ENCODE measurements at regions not wholly inside any gene's neighbourhood (a gene's known extent, or its start where the extent isn't known, plus 50 kb on each side); places are given as distances from the start of the nearest gene placed in this dataset.

- Histone ChIP-seq H3K4me1 (no peaks in the 10 kb centered on the region), H3K27me3 (no peaks in the 10 kb centered on the region), H3K27ac (no peak overlapping the region), H3K4me3 (no peak overlapping the region), H3K36me3 (no peaks in the 10 kb centered on the region), H3K9me3 (no peaks in the 10 kb centered on the region)
- intact Hi-C loops (cut with DNase I; ENCODE audit: low total_unique reads): no loop called here
- TF ChIP-seq POLR2A (IDR thresholded peaks at IDR 0.05) (no peak), CTCF (IDR thresholded peaks at IDR 0.05) (no peak), POLR2AphosphoS5 (IDR thresholded peaks at IDR 0.05) (no peak)
- no peak for DNase-seq (ENCODE audit: low spot score in 2 of 2)
Measured at GRCh38 chr16:6032438-6032837, 934.8 kb upstream of the EEF2KMT start.

DNA sequence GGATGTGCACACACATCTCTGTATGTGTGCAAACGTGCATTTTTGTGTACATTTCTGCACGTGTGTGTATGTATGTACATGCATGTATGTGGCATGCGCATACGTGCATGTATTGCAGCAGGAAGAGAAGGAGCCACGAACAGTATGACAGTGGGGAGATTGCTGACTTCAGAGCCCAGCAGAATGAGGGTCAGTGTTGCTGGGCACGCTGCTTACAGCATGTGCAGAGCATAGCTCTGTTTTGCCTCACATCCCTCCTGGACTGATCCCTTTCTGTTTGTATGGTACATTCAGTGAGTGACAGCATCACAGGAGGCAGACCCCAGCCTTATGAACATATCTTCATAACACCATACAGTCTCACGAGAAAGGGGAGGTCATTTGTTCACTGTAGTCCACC is 934.0 kb upstream of the EEF2KMT start:
- intact Hi-C loops (cut with DNase I; ENCODE audit: low total_unique reads): no loop called here
- H3K27ac ChIP-seq: no peak overlapping the region
- TF ChIP-seq POLR2A (IDR thresholded peaks at IDR 0.05) (no peak), CTCF (IDR thresholded peaks at IDR 0.05) (no peak), POLR2AphosphoS5 (IDR thresholded peaks at IDR 0.05) (no peak)

DNA sequence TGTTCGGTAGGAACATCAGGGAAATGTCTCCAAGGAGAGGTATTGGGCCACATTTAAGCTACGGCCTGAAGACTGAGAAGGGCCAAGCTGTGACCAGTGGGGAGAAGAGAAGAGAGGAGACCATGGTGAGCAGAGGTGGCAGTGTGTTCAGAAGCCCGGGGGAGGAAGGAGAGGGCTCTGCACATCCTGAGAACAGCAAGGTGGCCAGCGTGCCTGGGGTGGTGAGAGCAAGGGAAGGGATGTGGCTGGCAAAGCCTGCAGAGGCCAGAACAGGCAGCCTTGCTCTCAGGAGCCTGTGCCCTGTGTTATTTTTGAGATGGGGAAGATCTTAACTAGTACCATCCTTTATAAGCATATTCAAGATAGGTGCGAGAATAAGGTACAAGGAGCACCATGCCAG is 933.5 kb upstream of the EEF2KMT start:
- Histone ChIP-seq H3K27me3 (no peaks in the 10 kb centered on the region), H3K36me3 (no peaks in the 10 kb centered on the region), H3K4me1 (no peaks in the 10 kb centered on the region), H3K27ac (no peak overlapping the region), H3K4me3 (no peak overlapping the region), H3K9me3 (no peaks in the 10 kb centered on the region)
- intact Hi-C loops (cut with DNase I; ENCODE audit: low total_unique reads): no loop called here
- TF ChIP-seq CTCF (IDR thresholded peaks at IDR 0.05): no peak
- TF ChIP-seq POLR2AphosphoS5 (IDR thresholded peaks at IDR 0.05): no peak
- no peak for TF ChIP-seq POLR2A (IDR thresholded peaks at IDR 0.05)
- DNase-seq (ENCODE audit: low spot score in 2 of 2): no peak

More for the DNA sequence above, 934.0 kb upstream of the EEF2KMT start:
- no peak overlapping the region for H3K4me3 ChIP-seq
- no peaks in the 10 kb centered on the region for H3K4me1 ChIP-seq
- no peaks in the 10 kb centered on the region for H3K27me3 ChIP-seq
- no peaks in the 10 kb centered on the region for H3K9me3 ChIP-seq
- DNase-seq (ENCODE audit: low spot score in 2 of 2): no peak
- H3K36me3 ChIP-seq: no peaks in the 10 kb centered on the region

GRCh38 chr16:6027733-6028132 is 930.1 kb upstream of the EEF2KMT start:
- H3K4me1 ChIP-seq: no peaks in the 10 kb centered on the region
- H3K27me3 ChIP-seq: peaks cover 0 to 2% of the 10 kb centered on the region in 2 donors
- no peaks in the 10 kb centered on the region for H3K36me3 ChIP-seq
- no peaks in the 10 kb centered on the region for H3K9me3 ChIP-seq
- H3K4me3 ChIP-seq: no peak overlapping the region
- no peak for TF ChIP-seq CTCF (IDR thresholded peaks at IDR 0.05)
- TF ChIP-seq POLR2A (IDR thresholded peaks at IDR 0.05): no peak
- no peak for TF ChIP-seq POLR2AphosphoS5 (IDR thresholded peaks at IDR 0.05)
- DNase-seq (ENCODE audit: low spot score in 2 of 2): no peak
- no peak overlapping the region for H3K27ac ChIP-seq
- intact Hi-C loops (cut with DNase I; ENCODE audit: low total_unique reads): no loop called here

- Histone ChIP-seq H3K36me3 (no peaks in the 10 kb centered on the region), H3K27ac (no peak overlapping the region), H3K27me3 (peaks cover 0 to 43% of the 10 kb centered on the region in 2 donors), H3K4me1 (no peaks in the 10 kb centered on the region), H3K9me3 (no peaks in the 10 kb centered on the region), H3K4me3 (no peak overlapping the region)
- no peak for TF ChIP-seq POLR2A (IDR thresholded peaks at IDR 0.05)
- intact Hi-C loops (cut with DNase I; ENCODE audit: low total_unique reads): no loop called here
- DNase-seq (ENCODE audit: low spot score in 2 of 2): no peak
Measured at GRCh38 chr16:6023449-6023848, 925.9 kb upstream of the EEF2KMT start.

Data from breast epithelium (tissue), 4 donors.